IPS DF 6.9 (cell line): ENCODE measurements at regions not wholly inside any gene's neighbourhood (a gene's known extent, or its start where the extent isn't known, plus 50 kb on each side); places are given as distances from the start of the nearest gene placed in this dataset.

ENCODE experiments used
- DNase-seq: peaks from one replicate; pipeline ENCODE4 v3.0.0-alpha.2; 2013; ENCODE audit warnings: low read depth, low spot score
- H3K27ac ChIP-seq: one replicate; pipeline ENCODE4 v1.5.1; 2013; ENCODE audit warnings: low read length, control low read depth
- H3K27me3 ChIP-seq: 2 replicates; pipeline ENCODE4 v1.6.1; 2013; ENCODE audit warnings: mild to moderate bottlenecking, low read length; ENCODE audit not compliant: control insufficient read depth, insufficient read depth
- H3K36me3 ChIP-seq: 2 replicates; pipeline ENCODE4 v1.6.1; 2013; ENCODE audit warnings: low read length; ENCODE audit not compliant: control insufficient read depth, insufficient read depth
- H3K4me1 ChIP-seq: 2 replicates; pipeline ENCODE4 v1.6.1; 2013; ENCODE audit warnings: low read length; ENCODE audit not compliant: control insufficient read depth, insufficient read depth
- H3K4me3 ChIP-seq: 2 replicates; pipeline ENCODE4 v1.5.1; 2013; ENCODE audit warnings: mild to moderate bottlenecking, low read length
- H3K9me3 ChIP-seq: 2 replicates; pipeline ENCODE4 v1.6.1; 2013; ENCODE audit warnings: low read length, inconsistent platforms; ENCODE audit not compliant: control insufficient read depth, insufficient read depth
- WGBS: extraction: QIAGEN DNeasy Blood & Tissue Kit; methylation state at CpG from one replicate; pipeline ENCODE4 v1.1.7; 2013; ENCODE audit warnings: mixed read lengths, missing lambda C conversion rate; ENCODE audit not compliant: insufficient read length, insufficient coverage; 5-methylcytosine and 5-hydroxymethylcytosine counted together

GRCh38 chrX:40471965-40472648, 108.7 kb upstream of the ATP6AP2 start:
- WGBS: no CpG with 5 or more reads among the region's 16 CpGs
- no peaks in the 10 kb centered on the region for H3K9me3 ChIP-seq
- H3K4me3 ChIP-seq: no peak overlapping the region
- no peak overlapping the region for H3K27ac ChIP-seq
- DNase-seq: no peak
- no peaks in the 10 kb centered on the region for H3K36me3 ChIP-seq
- peaks cover 4% of the 10 kb centered on the region; the same call in 1 of the 2 replicates for H3K4me1 ChIP-seq
- H3K27me3 ChIP-seq: no peaks in the 10 kb centered on the region

GRCh38 chrX:40470830-40471429, 109.8 kb upstream of the ATP6AP2 start:
- no peaks in the 10 kb centered on the region for H3K27me3 ChIP-seq
- no peaks in the 10 kb centered on the region for H3K36me3 ChIP-seq
- peaks cover 4% of the 10 kb centered on the region; the same call in 1 of the 2 replicates for H3K4me1 ChIP-seq
- no peak for DNase-seq
- no CpG with 5 or more reads among the region's 11 CpGs for WGBS
- H3K4me3 ChIP-seq: no peak overlapping the region
- no peak overlapping the region for H3K27ac ChIP-seq
- no peaks in the 10 kb centered on the region for H3K9me3 ChIP-seq

GRCh38 chrX:40469316-40469715, 111.5 kb upstream of the ATP6AP2 start:
- Histone ChIP-seq H3K4me3 (no peak overlapping the region), H3K9me3 (no peaks in the 10 kb centered on the region), H3K36me3 (no peaks in the 10 kb centered on the region), H3K27me3 (no peaks in the 10 kb centered on the region), H3K4me1 (peaks cover 1% of the 10 kb centered on the region; the same call in 1 of the 2 replicates), H3K27ac (no peak overlapping the region)
- WGBS: no CpG with 5 or more reads among the region's 4 CpGs
- DNase-seq: no peak

GRCh38 chrX:40468033-40468846, 112.5 kb upstream of the ATP6AP2 start:
- no peaks in the 10 kb centered on the region for H3K9me3 ChIP-seq
- WGBS: no CpG with 5 or more reads among the region's 5 CpGs
- H3K27me3 ChIP-seq: no peaks in the 10 kb centered on the region
- H3K4me1 ChIP-seq: peaks cover 1% of the 10 kb centered on the region; the same call in 1 of the 2 replicates
- no peak overlapping the region for H3K4me3 ChIP-seq
- no peak for DNase-seq
- H3K36me3 ChIP-seq: no peaks in the 10 kb centered on the region
- H3K27ac ChIP-seq: no peak overlapping the region

GRCh38 chrX:40467454-40467853, 113.3 kb upstream of the ATP6AP2 start:
- H3K36me3 ChIP-seq: no peaks in the 10 kb centered on the region
- no peaks in the 10 kb centered on the region for H3K27me3 ChIP-seq
- peaks cover 1% of the 10 kb centered on the region; the same call in 1 of the 2 replicates for H3K4me1 ChIP-seq
- H3K9me3 ChIP-seq: no peaks in the 10 kb centered on the region
- H3K4me3 ChIP-seq: no peak overlapping the region
- DNase-seq: no peak
- no peak overlapping the region for H3K27ac ChIP-seq
- WGBS: no CpG with 5 or more reads among the region's 13 CpGs

- WGBS: no CpG with 5 or more reads among the region's 5 CpGs
- no peaks in the 10 kb centered on the region for H3K4me1 ChIP-seq
These were observed 114.8 kb upstream of the ATP6AP2 start for GRCh38 chrX:40465735-40466551.

GRCh38 chrX:40462795-40463194, 118.0 kb upstream of the ATP6AP2 start:
- Histone ChIP-seq H3K27me3 (no peaks in the 10 kb centered on the region), H3K4me3 (no peak overlapping the region), H3K27ac (no peak overlapping the region), H3K9me3 (no peaks in the 10 kb centered on the region), H3K36me3 (no peaks in the 10 kb centered on the region), H3K4me1 (0 out of 2 replicates have a peak, but pooled peaks cover 2% of the 10 kb centered on the region)
- WGBS: no CpG with 5 or more reads among the region's 4 CpGs
- DNase-seq: no peak

More at GRCh38 chrX:40465735-40466551, 114.8 kb upstream of the ATP6AP2 start:
- no peaks in the 10 kb centered on the region for H3K36me3 ChIP-seq
- DNase-seq: no peak
- no peaks in the 10 kb centered on the region for H3K9me3 ChIP-seq
- H3K27me3 ChIP-seq: no peaks in the 10 kb centered on the region
- no peak overlapping the region for H3K27ac ChIP-seq
- no peak overlapping the region for H3K4me3 ChIP-seq

- Histone ChIP-seq H3K27ac (no peak overlapping the region), H3K4me3 (no peak overlapping the region), H3K27me3 (no peaks in the 10 kb centered on the region), H3K9me3 (no peaks in the 10 kb centered on the region), H3K4me1 (0 out of 2 replicates have a peak, but pooled peaks cover 2% of the 10 kb centered on the region), H3K36me3 (no peaks in the 10 kb centered on the region)
- no peak for DNase-seq
- no CpG with 5 or more reads among the region's 5 CpGs for WGBS
These were observed 119.8 kb upstream of the ATP6AP2 start for GRCh38 chrX:40460926-40461325.

GRCh38 chrX:40459571-40460158, 121.1 kb upstream of the ATP6AP2 start:
- H3K9me3 ChIP-seq: no peaks in the 10 kb centered on the region
- no CpG with 5 or more reads among the region's 5 CpGs for WGBS
- H3K27me3 ChIP-seq: no peaks in the 10 kb centered on the region
- no peak for DNase-seq
- H3K4me3 ChIP-seq: no peak overlapping the region
- no peaks in the 10 kb centered on the region for H3K36me3 ChIP-seq
- H3K4me1 ChIP-seq: 0 out of 2 replicates have a peak, but pooled peaks cover 2% of the 10 kb centered on the region
- no peak overlapping the region for H3K27ac ChIP-seq
